Endothelial cell of umbilical vein (primary cell): ENCODE measurements at regions not wholly inside any gene's neighbourhood (a gene's known extent, or its start where the extent isn't known, plus 50 kb on each side); places are given as distances from the start of the nearest gene placed in this dataset.

Experiments
- EZH2 ChIP-seq: IDR thresholded peaks from 2 replicates; pipeline ENCODE4 v1.6.1; 2012; ENCODE audit warnings: borderline replicate concordance, low read depth, mild to moderate bottlenecking, moderate library complexity, low read length, inconsistent platforms; ENCODE audit not compliant: severe bottlenecking
- GATA2 ChIP-seq: IDR thresholded peaks from 2 replicates; pipeline ENCODE4 v1.7.0; 2011; ENCODE audit warnings: low read depth, mild to moderate bottlenecking, moderate library complexity, mixed read lengths, low read length; ENCODE audit not compliant: insufficient read length, insufficient read depth
- JUN ChIP-seq: IDR thresholded peaks from 2 replicates; pipeline ENCODE4 v1.6.1; 2011; ENCODE audit warnings: borderline replicate concordance, low read depth; ENCODE audit not compliant: insufficient read length, insufficient read depth
- POLR2A ChIP-seq: IDR thresholded peaks from 2 replicates; pipeline ENCODE4 v1.6.1; 2012; ENCODE audit warnings: low read depth, mild to moderate bottlenecking, control low read depth, low read length
- POLR2AphosphoS5 ChIP-seq: IDR thresholded peaks from 2 replicates; pipeline ENCODE4 v1.6.1; 2012; ENCODE audit warnings: low read depth, mild to moderate bottlenecking, control low read depth, low read length, moderate library complexity; ENCODE audit not compliant: insufficient read depth
- TF ChIP-seq, protein P1 (sequence below), 2 donors: IDR thresholded peaks; 1 replicate in 1 of 2; 2 replicates in 1 of 2; pipeline ENCODE4 v1.5.1; 2011; ENCODE audit warnings: low read length in 2 of 2, mild to moderate bottlenecking in 2 of 2, moderate library complexity in 2 of 2, control low read depth in 1 of 2, inconsistent platforms in 1 of 2, low read depth in 1 of 2; ENCODE audit not compliant: insufficient read depth in 1 of 2; ENCODE audit errors: extremely low read depth in 1 of 2
- TF ChIP-seq, protein P2 (sequence below): IDR thresholded peaks from 2 replicates; pipeline ENCODE4 v1.6.1; 2011; ENCODE audit not compliant: insufficient read depth, insufficient read length

DNA sequence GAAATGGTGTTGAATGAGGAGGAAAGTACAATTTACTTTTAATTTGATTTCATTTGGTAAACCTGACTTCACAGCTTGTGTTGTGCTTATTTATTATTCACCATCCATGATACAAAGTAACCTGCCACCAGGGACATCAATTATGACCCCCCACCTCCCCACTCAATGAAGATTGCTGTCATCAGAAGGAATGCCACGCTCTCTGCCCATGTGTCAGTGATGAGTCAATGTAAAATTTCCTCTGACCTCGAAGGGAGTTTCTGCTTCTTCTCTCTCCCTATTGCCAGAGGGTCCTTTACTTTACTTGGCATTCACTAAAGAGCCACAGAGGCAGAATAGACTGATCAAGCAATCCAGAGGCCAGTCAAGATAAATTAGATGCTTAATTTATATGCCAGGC, 759.7 kb downstream of the CDH11 start:
- TF ChIP-seq POLR2A (no peak), EZH2 (no peak), JUN (no peak), POLR2AphosphoS5 (no peak), GATA2 (no peak)
- TF ChIP-seq, protein P1, sequence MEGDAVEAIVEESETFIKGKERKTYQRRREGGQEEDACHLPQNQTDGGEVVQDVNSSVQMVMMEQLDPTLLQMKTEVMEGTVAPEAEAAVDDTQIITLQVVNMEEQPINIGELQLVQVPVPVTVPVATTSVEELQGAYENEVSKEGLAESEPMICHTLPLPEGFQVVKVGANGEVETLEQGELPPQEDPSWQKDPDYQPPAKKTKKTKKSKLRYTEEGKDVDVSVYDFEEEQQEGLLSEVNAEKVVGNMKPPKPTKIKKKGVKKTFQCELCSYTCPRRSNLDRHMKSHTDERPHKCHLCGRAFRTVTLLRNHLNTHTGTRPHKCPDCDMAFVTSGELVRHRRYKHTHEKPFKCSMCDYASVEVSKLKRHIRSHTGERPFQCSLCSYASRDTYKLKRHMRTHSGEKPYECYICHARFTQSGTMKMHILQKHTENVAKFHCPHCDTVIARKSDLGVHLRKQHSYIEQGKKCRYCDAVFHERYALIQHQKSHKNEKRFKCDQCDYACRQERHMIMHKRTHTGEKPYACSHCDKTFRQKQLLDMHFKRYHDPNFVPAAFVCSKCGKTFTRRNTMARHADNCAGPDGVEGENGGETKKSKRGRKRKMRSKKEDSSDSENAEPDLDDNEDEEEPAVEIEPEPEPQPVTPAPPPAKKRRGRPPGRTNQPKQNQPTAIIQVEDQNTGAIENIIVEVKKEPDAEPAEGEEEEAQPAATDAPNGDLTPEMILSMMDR (IDR thresholded peaks at IDR 0.05; ENCODE audit: extremely low read depth in 1 of 2, insufficient read depth in 1 of 2, low read depth in 1 of 2, low read length in 2 of 2), result no peak
- TF ChIP-seq, protein P2, sequence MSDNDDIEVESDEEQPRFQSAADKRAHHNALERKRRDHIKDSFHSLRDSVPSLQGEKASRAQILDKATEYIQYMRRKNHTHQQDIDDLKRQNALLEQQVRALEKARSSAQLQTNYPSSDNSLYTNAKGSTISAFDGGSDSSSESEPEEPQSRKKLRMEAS, result no peak
